H1 (cell line): ENCODE measurements at regions not wholly inside any gene's neighbourhood (a gene's known extent, or its start where the extent isn't known, plus 50 kb on each side); places are given as distances from the start of the nearest gene placed in this dataset.

ENCODE experiments used
- BRCA1 ChIP-seq: IDR thresholded peaks from 2 replicates; pipeline ENCODE4 v1.6.1; 2012; ENCODE audit warnings: low read depth, low read length, improper control_type of control experiment
- CBX5 ChIP-seq: fragments of 300-800, 300-1000 bp; sonication (generic); IDR thresholded peaks from 2 replicates; pipeline ENCODE4 v1.7.1; 2016; ENCODE audit warnings: antibody characterized with exemption, low read length, low read depth
- EP300 ChIP-seq, 2 experiments: IDR thresholded peaks; 1 replicate in 1 of 2; 2 replicates in 1 of 2; pipeline ENCODE4 v1.6.1; 2011 to 2012; ENCODE audit warnings: low read depth in 2 of 2, low read length in 2 of 2, mild to moderate bottlenecking in 2 of 2, borderline replicate concordance in 1 of 2, inconsistent platforms in 1 of 2, moderate library complexity in 1 of 2
- EZH2 ChIP-seq: fragments of 200-600 bp; sonication (generic); IDR thresholded peaks from 2 replicates; pipeline ENCODE4 v1.7.1; 2012; ENCODE audit warnings: low read depth, mild to moderate bottlenecking, moderate library complexity, low read length, inconsistent platforms; ENCODE audit not compliant: severe bottlenecking
- GTF2F1 ChIP-seq: IDR thresholded peaks from 2 replicates; pipeline ENCODE4 v1.6.1; 2012; ENCODE audit warnings: low read depth, low read length, improper control_type of control experiment, borderline replicate concordance
- PHF8 ChIP-seq: fragments of 200-600 bp; sonication (generic); conservative IDR thresholded peaks from 2 replicates; pipeline ENCODE4 v1.7.1; 2012; ENCODE audit warnings: low read depth, mild to moderate bottlenecking, inconsistent platforms, low read length, moderate library complexity
- POLR2A ChIP-seq, 2 experiments: IDR thresholded peaks; 1 replicate in 1 of 2; 2 replicates in 1 of 2; pipeline ENCODE4 v1.6.1; 2011; ENCODE audit warnings: low read depth in 2 of 2, low read length in 2 of 2, mild to moderate bottlenecking in 2 of 2; ENCODE audit errors: control extremely low read depth in 1 of 2
- POLR2AphosphoS5 ChIP-seq: IDR thresholded peaks from 2 replicates; pipeline ENCODE4 v1.6.1; 2011; ENCODE audit warnings: low read depth, low read length
- RFX5 ChIP-seq: IDR thresholded peaks from 2 replicates; pipeline ENCODE4 v1.6.1; 2011; ENCODE audit warnings: low read depth, low read length, improper control_type of control experiment, borderline replicate concordance
- TAF1 ChIP-seq: IDR thresholded peaks from 2 replicates; pipeline ENCODE4 v1.6.1; 2011; ENCODE audit warnings: mild to moderate bottlenecking, low read depth, low read length
- TF ChIP-seq, protein P1 (sequence below), 3 experiments: IDR thresholded peaks; 1 replicate in 2 of 3; 2 replicates in 1 of 3; pipeline versions ENCODE4 v1.5.1 to v1.6.1; 2011; ENCODE audit warnings: low read length in 3 of 3, mild to moderate bottlenecking in 3 of 3, inconsistent platforms in 2 of 3, low read depth in 1 of 3, moderate library complexity in 1 of 3; ENCODE audit not compliant: insufficient read depth in 1 of 3; ENCODE audit errors: control extremely low read depth in 1 of 3

DNA sequence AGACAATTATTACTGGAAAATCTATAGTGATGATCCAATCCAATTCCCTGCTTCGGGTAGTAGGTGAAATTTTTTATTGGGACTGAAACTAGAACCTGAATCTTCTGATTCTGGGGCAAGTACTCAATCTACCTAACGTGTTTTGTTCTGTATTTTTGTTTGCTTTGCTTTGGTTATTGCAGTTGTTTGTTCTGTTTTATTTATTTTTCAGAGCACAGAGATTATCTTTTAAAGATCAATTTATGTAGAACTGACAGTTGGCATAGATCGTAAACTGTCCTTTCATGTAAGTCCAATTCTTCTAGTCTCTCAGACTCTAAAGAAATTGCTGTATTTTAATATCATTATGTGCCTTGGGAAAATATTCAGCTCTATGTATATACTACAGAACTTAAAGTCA, 401.6 kb downstream of the ANXA1 start:
- TF ChIP-seq POLR2A (IDR thresholded peaks at IDR 0.05; ENCODE audit: control extremely low read depth in 1 of 2, low read depth in 2 of 2, low read length in 2 of 2) (no peak), PHF8 (no peak), BRCA1 (no peak), GTF2F1 (no peak), RFX5 (no peak), CBX5 (no peak), EP300 (IDR thresholded peaks at IDR 0.05; ENCODE audit: borderline replicate concordance in 1 of 2, low read depth in 2 of 2, low read length in 2 of 2) (no peak), EZH2 (no peak), POLR2AphosphoS5 (no peak), TAF1 (no peak)
- TF ChIP-seq, protein P1, sequence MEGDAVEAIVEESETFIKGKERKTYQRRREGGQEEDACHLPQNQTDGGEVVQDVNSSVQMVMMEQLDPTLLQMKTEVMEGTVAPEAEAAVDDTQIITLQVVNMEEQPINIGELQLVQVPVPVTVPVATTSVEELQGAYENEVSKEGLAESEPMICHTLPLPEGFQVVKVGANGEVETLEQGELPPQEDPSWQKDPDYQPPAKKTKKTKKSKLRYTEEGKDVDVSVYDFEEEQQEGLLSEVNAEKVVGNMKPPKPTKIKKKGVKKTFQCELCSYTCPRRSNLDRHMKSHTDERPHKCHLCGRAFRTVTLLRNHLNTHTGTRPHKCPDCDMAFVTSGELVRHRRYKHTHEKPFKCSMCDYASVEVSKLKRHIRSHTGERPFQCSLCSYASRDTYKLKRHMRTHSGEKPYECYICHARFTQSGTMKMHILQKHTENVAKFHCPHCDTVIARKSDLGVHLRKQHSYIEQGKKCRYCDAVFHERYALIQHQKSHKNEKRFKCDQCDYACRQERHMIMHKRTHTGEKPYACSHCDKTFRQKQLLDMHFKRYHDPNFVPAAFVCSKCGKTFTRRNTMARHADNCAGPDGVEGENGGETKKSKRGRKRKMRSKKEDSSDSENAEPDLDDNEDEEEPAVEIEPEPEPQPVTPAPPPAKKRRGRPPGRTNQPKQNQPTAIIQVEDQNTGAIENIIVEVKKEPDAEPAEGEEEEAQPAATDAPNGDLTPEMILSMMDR (IDR thresholded peaks at IDR 0.05; ENCODE audit: control extremely low read depth in 1 of 3, insufficient read depth in 1 of 3, low read depth in 1 of 3, low read length in 3 of 3): no peak
